Non-pigmented ciliary epithelial cell (primary cell): ENCODE measurements at regions not wholly inside any gene's neighbourhood (a gene's known extent, or its start where the extent isn't known, plus 50 kb on each side); places are given as distances from the start of the nearest gene placed in this dataset.
"Not testable (repeated sequence)": the region's sequence is repeated elsewhere in the genome, so short reads cannot be mapped to it uniquely, and the experiment has no call there.

ENCODE experiments used
- DNase-seq: peaks from one replicate; pipeline ENCODE4 v3.0.0-alpha.2; 2010; ENCODE audit warnings: low read depth

DNA sequence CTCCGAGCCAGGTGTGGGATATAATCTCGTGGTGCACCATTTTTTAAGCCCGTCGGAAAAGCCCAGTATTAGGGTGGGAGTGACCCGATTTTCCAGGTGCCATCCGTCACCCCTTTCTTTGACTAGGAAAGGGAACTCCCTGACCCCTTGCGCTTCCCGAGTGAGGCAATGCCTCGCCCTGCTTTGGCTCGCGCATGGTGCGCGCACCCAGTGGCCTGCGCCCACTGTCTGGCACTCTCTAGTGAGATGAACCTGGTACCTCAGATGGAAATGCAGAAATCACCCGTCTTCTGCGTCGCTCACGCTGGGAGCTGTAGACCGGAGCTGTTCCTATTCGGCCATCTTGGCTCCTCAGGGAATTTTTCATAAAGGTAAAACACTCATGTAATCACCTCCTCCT is 63.9 kb downstream of the RWDD3 start:
- not testable (repeated sequence) for DNase-seq

GRCh38 chr1:95301091-95301490 is 67.1 kb downstream of the RWDD3 start:
- DNase-seq, result no peak

GRCh38 chr1:95301614-95302013 is 67.6 kb downstream of the RWDD3 start:
- no peak for DNase-seq

DNA sequence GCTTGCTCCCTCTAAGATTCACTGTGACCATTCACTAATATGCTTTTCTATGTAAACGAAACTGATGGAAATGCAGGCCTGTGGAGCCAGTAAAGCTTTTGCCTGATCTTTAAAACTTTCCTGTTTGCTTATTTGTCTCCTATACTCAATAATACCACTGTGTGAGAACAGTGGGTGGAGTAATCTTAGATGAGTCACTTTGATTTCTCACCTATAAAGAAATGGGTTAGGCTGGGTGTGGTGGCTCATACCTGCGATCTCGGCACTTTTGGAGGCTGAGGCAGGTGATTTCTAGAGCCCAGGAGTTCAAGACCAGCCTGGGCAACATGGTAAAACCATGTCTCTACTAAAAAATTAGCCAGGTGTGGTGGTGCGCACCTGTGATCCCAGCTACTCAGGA is 70.8 kb downstream of the RWDD3 start:
- DNase-seq, result no peak

GRCh38 chr1:95308276-95309030 is 74.4 kb downstream of the RWDD3 start:
- no peak for DNase-seq

DNA sequence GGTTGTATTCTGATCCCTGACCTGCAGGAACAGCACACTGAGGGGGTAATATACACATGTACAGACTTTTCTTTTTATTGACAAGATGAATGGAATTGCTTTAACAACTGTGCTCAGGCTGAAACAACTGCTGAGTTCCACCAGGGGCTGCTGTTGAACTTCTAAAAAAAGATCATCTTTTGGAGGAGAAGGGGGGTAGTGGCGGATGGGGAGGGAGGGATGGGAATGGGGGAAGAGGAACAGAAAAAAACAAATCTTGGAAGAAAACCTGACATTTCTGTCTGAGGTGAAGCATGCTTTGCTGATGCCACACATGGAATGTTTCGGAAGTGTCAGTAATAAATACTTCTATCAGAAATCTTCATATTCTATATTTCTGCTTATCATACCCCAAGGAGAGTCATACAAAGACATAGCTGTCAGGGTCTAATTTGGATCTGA is 75.0 kb downstream of the RWDD3 start:
- no peak for DNase-seq

GRCh38 chr1:95311014-95311413 is 77.0 kb downstream of the RWDD3 start:
- no peak for DNase-seq

DNA sequence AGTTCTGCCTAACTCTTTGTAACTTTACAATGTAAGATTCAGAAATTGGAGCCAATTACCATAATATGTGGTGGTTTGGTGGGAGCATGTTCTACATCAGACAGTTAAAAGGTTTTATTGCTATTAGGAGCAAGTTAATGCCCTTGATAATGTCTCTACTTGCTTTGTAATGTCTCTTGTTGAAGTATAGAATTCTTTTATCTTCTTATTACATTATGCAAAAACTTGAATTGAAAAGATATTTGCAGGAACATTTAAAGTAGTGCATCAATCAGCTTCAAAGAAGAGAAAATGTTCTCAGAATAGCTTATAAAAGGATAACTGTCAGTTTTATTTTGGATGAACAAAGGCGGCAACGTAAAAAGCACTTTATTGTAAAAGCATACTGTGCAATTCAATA is 77.8 kb downstream of the RWDD3 start:
- no peak for DNase-seq

GRCh38 chr1:95312181-95312580 is 78.2 kb downstream of the RWDD3 start:
- DNase-seq, result no peak

GRCh38 chr1:95313527-95313926 is 79.5 kb downstream of the RWDD3 start:
- DNase-seq, result no peak

DNA sequence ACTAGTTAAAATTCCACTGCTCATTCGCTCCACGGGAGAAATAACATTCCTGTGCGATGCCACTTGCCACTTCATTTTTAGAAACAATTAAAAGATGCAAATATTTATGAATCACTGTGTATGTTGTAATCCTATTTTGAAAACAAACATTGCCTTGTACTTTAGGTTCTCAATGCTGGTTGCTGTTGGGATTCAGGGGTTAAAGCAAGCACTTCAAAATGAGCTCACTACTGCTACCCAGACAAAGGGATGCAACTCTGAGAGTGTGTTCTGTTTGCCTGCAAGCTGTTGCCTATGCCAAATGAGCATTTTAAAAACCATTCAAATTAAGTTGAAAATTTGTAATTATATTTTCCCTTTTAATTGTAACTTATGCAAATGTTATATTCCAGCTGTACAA is 87.5 kb downstream of the RWDD3 start:
- no peak for DNase-seq

DNA sequence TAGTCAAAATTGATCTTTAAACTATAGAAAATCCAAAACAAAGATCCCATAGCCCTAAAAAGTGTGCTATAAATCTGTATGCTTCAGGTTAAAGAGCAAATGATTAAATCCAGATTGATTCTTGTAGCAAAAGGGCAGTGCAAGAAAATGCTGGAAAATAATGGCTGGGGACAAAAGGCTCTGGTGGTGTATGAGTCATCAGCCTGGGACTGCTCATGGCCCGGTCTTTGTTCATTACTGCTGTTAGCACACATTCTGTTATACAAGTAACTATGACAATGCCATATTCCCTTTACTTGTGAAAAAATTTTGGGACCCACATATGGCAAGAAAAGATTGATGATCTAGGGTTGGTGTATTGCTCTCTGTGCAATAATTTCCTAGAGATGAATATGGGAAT is 89.1 kb downstream of the RWDD3 start:
- DNase-seq, result no peak

DNA sequence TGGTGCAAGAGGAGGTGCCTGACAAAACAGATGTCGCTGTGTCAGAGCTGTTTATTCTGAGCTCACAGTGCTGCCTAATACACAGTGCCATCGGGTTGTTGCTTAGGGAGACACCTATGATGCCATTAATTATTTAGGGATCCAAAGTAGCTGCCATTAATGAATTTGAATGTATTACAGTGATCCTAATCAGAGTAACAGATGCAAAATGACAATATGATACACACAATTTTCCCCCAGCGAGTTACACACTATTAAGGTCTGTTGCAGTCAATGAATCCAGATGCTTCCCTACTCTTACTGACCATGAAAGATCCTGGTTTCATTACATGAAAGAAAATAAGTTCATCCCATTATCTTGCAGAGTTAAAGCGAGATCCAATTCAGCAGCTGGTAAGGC is 91.3 kb downstream of the RWDD3 start:
- no peak for DNase-seq

- DNase-seq, result no peak
Observed at GRCh38 chr1:95326023-95326422, 92.0 kb downstream of the RWDD3 start.

- DNase-seq, result no peak
Observed at GRCh38 chr1:95332754-95333153, 98.7 kb downstream of the RWDD3 start.

GRCh38 chr1:95339377-95339776 is 105.4 kb downstream of the RWDD3 start:
- DNase-seq, result no peak

GRCh38 chr1:95340061-95340460 is 106.1 kb downstream of the RWDD3 start:
- DNase-seq, result no peak

DNA sequence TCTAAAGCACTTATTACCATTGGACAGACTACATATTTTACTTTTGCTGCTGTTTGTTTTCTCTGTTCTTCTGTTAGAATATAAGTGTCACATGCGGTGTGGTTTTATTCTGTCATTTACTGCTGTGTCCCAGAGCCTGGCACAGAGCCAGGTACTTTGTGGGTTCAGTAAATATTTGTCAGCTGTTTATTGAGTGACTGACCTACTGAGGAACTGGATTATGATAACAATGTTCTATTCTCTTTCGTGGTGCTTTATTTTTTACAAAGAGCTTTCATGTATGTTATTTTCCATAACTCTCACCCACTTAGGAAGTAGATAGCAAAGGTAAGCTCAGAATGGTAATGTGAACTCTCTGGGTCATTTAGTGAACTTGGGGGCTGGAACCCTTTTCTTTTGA is 118.8 kb downstream of the RWDD3 start:
- DNase-seq, result no peak

GRCh38 chr1:95353194-95353593 is 119.2 kb downstream of the RWDD3 start:
- no peak for DNase-seq

DNA sequence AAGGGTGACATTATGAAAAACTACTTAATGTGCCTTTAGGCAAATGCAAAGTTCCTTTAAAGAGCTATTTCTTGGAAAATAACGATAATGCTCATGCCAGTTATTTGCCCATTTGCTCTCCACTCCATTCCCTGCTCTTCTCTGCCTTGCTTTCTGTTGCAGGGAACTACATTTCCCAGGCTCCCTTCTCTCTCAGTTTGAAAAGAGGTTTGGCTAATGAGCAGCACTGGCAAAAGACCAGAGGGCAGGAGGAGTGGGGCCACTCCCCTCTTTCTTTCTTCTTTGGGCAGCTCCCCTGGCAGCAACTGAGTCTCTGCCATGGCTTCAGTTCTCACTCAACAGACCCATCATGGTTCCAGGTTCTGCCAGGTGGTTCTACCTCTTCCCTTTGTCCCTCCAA is 130.5 kb downstream of the RWDD3 start:
- DNase-seq, result no peak

DNA sequence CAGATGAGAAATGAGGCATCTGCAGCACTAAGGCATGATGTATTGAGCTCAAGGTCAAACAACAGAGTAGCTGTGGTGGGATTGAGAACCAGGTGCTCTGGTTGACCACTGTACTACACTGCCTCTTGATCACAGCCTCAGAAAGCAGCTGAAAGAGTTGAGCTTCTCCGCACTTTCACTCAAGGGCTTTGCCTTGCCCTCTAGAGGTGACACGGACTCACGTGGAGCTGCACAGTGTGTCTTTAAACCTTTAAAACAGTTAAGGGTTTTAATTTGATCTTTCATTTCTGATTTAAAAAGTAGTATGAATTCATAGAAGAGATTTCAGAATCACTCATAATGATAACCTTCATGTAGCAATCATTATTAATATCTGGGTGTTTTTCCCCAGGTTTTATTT is 132.5 kb downstream of the RWDD3 start:
- DNase-seq, result no peak

DNA sequence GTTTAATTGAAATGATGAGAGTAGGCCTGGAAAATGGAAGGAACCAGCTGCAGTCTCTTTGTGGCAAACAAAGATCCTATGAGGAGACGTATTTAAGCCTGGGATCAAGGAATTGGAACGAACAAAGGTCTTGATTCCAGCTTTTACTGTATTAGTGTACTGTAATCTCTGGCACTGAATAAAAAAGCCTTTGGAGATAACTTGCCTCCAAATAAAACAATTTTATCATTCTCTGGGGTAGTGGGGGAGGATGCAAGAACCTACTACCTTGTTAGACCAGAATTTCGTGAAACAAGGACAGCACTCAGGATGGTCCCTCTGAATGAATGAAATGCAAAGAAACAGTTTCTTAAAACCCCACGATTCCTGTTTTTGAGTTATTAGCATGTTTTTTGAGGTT is 134.2 kb downstream of the RWDD3 start:
- no peak for DNase-seq

- no peak for DNase-seq
Observed at GRCh38 chr1:95369985-95370690, 136.1 kb downstream of the RWDD3 start.
